ENCODE measurements at regions not wholly inside any gene's neighbourhood (a gene's known extent, or its start where the extent isn't known, plus 50 kb on each side); places are given as distances from the start of the nearest gene placed in this dataset.

DNA sequence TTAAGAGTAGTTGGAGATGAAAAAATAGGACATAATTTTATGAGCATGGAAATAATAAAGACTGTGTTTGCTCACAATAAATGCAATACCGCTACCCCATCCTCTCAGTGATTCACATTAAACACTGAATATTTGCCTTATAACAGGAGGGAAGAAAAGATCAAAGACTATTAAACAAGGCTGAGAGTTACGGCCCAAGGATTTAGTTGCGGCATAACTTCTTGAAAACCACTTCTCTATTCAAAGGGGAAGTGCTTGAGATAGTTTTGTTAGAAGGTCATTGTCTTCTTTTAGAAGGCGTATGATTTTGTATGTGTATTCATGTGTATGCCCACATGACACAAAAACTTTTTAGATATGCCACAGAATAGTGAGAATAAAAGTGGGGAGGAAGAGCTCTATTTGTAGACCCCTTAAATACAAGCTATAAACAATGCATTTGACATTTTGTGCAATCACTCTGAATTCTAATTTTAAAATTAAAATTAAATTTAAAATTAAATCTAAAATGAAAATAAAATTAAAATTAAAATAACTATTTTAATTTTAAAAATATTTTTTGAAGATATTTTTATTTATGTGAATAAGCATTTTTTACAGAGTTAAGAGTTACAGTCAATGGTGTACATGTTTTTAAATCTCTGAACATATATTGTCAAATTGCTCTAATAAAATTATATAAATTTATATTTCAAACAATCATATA is 986.6 kb upstream of the ADAMTS5 start:
- TF ChIP-seq CTCF (conservative IDR thresholded peaks at IDR 0.05; ENCODE audit: low read depth in 2 of 2) = no peak
- TF ChIP-seq, protein P1, sequence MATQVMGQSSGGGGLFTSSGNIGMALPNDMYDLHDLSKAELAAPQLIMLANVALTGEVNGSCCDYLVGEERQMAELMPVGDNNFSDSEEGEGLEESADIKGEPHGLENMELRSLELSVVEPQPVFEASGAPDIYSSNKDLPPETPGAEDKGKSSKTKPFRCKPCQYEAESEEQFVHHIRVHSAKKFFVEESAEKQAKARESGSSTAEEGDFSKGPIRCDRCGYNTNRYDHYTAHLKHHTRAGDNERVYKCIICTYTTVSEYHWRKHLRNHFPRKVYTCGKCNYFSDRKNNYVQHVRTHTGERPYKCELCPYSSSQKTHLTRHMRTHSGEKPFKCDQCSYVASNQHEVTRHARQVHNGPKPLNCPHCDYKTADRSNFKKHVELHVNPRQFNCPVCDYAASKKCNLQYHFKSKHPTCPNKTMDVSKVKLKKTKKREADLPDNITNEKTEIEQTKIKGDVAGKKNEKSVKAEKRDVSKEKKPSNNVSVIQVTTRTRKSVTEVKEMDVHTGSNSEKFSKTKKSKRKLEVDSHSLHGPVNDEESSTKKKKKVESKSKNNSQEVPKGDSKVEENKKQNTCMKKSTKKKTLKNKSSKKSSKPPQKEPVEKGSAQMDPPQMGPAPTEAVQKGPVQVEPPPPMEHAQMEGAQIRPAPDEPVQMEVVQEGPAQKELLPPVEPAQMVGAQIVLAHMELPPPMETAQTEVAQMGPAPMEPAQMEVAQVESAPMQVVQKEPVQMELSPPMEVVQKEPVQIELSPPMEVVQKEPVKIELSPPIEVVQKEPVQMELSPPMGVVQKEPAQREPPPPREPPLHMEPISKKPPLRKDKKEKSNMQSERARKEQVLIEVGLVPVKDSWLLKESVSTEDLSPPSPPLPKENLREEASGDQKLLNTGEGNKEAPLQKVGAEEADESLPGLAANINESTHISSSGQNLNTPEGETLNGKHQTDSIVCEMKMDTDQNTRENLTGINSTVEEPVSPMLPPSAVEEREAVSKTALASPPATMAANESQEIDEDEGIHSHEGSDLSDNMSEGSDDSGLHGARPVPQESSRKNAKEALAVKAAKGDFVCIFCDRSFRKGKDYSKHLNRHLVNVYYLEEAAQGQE (IDR thresholded peaks at IDR 0.05; ENCODE audit: unreplicated experiment) = no peak
- TF ChIP-seq POLR2AphosphoS5 (IDR thresholded peaks at IDR 0.05; ENCODE audit: low read depth) = no peak
- TF ChIP-seq JUNB (IDR thresholded peaks at IDR 0.05; ENCODE audit: unreplicated experiment) = no peak
- no peak for TF ChIP-seq EZH2 (IDR thresholded peaks at IDR 0.05; ENCODE audit: low read depth, unreplicated experiment)
- no peak for TF ChIP-seq EZH2phosphoT487 (IDR thresholded peaks at IDR 0.05; ENCODE audit: unreplicated experiment)

All from GM23338 (cell line).